ENCODE measurements at regions not wholly inside any gene's neighbourhood (a gene's known extent, or its start where the extent isn't known, plus 50 kb on each side); places are given as distances from the start of the nearest gene placed in this dataset.

- no peak for TF ChIP-seq EZH2phosphoT487 (IDR thresholded peaks at IDR 0.05; ENCODE audit: borderline replicate concordance, low read depth, low read length)
- TF ChIP-seq CTCF (conservative IDR thresholded peaks at IDR 0.05; ENCODE audit: low read length), result no peak
Measured at GRCh38 chr3:76509179-76509830, 530.6 kb upstream of the ROBO2 start.
